HG03060 (cell line): ENCODE measurements at regions not wholly inside any gene's neighbourhood (a gene's known extent, or its start where the extent isn't known, plus 50 kb on each side); places are given as distances from the start of the nearest gene placed in this dataset.
"Not testable (repeated sequence)": the region's sequence is repeated elsewhere in the genome, so short reads cannot be mapped to it uniquely, and the experiment has no call there.

ENCODE experiments used
- ATAC-seq: cut with Tn5 transposase; IDR thresholded peaks from one replicate; pipeline ENCODE4 v1.9.1; 2021; ENCODE audit warnings: low read depth, moderate number of reproducible peaks; ENCODE audit not compliant: unreplicated experiment

DNA sequence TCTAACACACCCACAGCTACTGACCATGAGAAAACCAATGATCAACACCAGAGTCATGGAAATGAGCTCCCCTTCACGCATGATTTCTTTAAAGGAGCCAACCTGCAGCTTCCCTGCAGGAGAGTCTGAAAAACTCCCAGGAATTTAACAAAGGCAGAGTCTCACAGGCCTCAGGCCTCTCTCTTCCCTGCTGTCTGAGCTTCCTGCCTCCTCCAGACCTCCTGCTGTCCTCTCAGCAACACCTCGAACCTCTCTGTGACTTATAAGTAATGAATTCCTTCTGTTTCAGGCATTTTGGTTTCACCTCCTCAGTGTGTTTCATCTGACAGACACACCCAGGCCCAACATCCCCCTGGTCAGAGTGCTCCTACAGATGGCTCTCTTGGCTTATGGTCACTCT lies 1044.4 kb downstream of the UQCRFS1 start:
- ATAC-seq, result no peak

DNA sequence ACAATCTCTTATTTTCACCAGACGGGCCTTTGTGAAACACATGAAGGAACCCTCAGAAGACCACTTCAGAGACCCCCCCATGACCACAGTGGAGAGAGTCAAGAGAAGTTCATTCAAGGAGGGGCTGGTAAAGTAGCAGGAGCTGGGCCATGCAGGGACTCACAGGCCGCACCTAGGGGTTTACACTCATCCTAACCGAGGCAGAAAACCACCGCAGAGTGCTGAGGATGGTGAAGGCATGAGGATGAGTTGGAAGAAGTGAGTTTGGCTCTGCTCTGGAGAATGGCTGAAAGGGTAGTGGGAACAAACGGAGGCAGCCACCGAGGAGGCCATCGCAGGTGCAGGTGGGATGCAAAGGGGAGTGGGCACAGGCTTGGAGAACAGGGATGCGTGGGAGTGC lies 1046.9 kb downstream of the UQCRFS1 start:
- no peak for ATAC-seq

DNA sequence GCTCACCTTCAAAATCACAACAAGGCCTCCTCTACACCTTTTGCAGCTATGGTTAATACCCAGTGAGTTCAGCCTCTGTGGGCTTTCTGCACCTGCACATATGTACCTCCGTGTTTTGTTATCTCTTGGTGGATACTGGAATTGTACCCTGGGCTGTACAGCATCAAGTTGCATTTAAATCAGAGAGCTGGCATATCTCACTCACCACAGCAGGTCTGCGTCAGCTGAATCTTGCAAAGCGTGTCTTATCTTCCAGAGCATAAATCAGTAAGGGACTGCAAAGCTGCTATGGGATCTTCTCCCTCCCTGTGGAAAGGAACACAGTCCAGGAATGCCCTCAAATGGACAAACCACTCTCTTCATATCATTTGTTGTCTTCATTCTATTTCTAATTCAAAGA lies 1048.7 kb downstream of the UQCRFS1 start:
- no peak for ATAC-seq

DNA sequence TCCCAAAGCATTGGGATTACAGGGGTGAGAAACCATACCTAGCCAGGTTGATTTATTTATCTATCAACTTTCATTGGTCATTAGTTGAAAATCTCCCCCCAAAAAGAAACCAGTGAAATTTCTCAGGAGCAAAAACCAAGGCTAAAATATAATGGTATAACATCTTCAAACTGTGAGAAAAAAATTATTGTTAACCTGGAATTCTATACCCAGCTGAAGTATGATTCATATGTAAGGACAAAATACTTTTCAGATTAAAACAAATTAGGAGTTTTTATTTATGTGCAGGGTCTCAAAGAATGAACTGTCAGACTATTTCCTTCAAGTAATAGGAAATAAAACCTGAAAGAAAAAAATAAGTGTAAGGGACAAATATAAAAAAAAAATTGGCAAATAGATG lies 1053.9 kb downstream of the UQCRFS1 start:
- no peak for ATAC-seq

DNA sequence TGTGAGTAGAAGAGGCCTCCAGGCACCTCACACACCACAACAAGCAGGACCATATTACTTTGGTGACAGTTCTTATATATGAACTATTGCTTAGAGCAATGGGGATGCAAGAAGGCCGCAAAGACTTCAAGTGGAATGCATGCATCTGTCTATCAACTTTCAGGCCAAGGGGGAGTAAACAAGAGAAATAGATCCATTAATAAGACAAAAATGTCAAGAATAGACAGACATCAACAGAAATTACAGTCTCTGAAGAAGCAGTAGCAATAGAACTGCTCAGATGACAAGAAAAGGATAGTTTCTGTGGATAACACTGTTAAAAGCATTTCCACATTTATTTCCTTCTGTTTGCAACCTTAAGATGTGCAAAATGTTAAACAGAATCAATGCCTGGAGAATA lies 1057.7 kb downstream of the UQCRFS1 start:
- ATAC-seq, result no peak

DNA sequence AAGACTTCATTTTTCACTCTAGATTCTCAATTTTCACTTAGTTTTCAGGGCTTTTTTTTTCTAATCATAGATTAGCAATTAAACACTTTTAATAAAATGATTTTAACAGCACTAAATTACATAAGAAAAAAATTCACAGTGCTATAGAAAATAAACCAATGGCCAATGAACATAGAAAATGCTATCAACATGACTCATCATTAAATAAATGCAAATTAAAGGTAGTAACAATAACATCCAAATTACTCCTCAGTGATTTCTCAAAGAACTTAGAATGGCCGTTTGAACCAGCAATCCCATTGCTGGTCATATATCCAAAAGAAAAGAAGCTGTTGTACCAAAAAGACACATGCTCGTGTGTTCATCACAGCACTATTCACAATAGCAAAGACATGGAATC lies 1058.9 kb downstream of the UQCRFS1 start:
- no peak for ATAC-seq

DNA sequence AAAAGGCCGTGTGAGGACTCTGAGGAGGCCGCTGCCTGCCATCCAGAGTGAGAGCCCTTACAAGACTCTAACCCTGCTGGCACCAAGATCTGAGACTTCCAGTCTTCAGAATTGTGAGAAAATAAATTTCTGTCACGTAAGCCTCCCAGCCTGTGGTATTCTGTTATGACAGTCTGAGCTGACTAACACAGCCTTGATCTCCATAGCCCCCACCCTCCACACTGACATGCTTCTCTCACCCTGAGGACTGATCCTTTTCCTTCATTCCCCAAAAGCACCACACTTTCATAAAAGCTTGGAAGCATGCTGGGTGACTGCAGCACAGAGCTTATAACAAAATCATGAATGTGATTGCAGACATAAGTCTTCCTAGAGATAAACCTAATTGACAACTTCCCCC lies 1059.8 kb downstream of the UQCRFS1 start:
- ATAC-seq, result no peak

DNA sequence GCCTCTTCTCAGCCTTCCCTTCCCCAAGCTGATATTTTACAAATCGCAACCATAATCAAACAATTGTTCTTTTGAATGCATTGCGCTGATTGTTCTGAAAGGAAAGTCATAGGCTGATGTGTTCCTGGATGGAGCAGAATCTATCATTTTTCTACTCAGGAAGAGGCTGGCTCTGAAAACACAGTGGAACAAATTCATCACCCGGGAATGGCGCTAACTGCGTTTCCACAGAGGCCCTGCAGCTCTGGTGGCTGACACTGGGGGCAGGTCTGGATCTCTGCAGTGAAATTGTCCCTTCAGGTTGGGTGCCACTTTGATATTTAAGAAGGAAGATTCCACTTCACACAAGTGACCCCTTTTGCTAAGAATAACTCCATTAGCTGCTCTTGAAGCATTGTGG lies 1060.8 kb downstream of the UQCRFS1 start:
- no peak for ATAC-seq

DNA sequence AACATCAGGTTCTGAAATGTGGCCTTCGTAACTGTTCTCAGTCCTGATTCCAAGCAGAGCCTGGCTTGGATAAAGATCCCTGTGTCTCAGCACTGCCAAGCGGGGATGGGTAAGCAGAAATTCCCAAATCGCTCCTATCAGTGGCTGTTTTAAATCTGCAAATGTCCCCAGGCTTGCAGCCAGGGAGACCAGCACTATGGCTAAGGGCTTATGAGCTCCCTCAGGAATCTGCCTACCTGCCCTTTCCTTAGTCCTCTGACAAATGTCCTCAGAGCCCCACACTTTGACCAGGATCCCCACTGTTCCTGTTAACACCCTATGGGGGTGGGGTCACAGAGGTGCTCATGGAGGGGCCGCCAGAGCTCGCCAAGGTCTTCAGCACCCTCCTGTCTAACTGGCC lies 1062.8 kb downstream of the UQCRFS1 start:
- ATAC-seq, result no peak

DNA sequence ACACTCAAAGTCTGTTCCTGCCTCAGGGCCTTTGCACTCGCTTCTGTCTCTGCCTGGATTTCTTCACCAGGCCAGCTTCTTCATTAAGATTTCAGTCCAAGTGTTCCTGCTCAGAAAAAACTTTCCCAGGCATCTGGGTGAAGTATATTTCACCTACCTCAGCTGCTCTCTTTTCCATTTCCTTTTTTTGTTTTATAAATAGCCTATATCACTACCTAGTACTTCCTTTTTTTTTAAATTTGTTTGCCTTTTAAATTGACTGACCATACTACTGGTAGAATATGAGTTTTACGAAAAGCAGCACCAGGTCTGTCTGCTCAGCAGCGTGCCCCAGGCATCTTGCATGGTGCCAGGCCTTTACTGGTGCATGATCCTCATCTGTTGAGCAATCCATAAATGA lies 1064.4 kb downstream of the UQCRFS1 start:
- ATAC-seq, result no peak

DNA sequence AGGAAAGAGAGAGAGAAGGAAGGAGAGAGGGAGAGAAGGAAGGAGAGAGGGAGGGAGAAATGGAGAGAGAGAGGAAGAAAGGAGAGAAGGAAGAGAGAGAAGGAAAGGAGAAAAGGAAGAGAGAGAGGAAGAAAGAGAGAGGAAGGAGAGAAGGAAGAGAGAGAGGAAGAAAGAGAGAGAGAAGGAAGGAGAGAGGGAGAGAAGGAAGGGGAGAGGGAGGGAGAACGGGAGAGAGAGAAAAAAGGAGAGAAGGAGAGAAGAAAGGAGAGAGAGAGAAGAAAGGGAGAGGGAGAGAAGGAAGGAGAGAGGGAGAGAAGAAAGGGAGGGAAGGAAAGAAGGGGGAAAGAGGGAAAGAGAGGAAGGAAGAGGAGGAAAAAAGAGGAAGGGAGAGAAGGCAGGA lies 1070.7 kb downstream of the UQCRFS1 start:
- no peak for ATAC-seq

DNA sequence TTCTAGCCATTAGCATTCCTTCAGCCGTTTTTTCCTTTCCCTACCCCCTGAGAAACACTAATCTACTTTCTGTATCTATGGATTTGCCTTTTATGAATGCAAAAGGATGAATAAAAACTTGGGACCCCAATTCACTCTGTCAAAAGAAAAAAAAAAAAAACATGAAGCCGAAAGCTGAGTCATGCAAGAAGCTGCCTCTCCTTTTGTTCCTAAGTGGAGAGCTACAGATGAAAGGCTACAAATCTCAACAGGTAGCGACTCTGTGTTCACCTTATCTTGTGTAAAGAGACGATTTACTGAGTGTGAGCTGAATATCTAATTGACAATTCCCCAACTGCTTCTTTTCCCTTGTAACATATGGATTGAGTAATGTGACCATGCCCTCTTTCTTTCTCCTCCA lies 1072.8 kb downstream of the UQCRFS1 start:
- no peak for ATAC-seq

DNA sequence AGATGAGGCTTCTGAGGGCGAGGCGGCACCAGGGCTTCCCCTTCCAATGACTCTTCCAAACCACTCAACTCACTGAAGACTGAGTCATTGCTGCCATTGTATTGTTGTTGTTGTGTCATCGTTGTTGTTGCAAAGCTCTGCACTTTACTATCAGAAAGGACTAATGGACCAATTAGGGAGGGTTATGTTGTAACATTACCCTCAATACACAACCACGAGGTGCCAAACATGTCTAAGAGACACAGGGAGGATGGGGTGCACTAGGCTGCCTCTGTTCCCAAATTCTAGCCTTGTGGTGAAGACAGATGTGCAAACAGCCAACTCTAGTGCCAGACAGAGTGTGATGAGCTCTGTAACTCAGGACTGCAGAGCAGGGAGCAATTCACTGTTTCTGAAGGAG lies 1075.2 kb downstream of the UQCRFS1 start:
- no peak for ATAC-seq

DNA sequence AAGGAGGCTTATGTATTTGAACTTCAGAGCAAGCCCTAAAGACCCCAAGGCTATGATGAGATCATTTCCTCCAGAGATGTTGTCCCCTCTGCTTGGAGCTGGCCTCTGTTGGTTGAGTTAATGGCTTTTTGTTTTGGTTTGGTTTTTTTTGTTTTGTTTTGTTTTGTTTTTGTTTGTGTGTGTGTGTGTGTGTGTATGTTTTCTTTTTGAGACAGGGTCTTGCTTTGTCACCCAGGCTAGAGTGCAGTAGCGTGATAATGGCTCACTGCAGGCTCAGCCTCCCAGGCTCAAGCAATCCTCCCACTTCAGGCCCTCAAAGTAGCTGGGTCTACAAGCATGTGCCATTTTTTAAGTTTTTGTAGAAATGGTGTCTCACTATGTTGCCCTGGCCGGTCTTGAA lies 1076.2 kb downstream of the UQCRFS1 start:
- ATAC-seq, result no peak

DNA sequence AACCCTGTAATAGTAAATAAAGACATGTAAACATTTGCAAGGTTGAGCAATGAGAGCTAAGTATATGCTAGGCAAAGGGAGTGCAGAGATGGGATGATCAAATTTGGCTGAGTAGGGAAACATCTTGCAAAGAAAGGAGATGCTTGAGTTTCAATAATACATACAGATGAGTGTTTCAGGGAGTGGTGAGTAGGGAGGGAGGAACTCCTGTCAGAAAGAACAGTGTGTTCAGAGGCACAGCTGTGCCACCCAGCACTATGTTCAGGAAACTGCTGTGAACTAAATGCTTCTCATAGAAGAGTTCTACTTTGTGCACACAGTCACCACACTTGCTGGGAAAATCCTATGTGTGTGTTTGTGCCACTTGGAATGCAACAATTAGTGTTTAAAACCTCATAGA lies 1077.1 kb downstream of the UQCRFS1 start:
- ATAC-seq, result no peak

DNA sequence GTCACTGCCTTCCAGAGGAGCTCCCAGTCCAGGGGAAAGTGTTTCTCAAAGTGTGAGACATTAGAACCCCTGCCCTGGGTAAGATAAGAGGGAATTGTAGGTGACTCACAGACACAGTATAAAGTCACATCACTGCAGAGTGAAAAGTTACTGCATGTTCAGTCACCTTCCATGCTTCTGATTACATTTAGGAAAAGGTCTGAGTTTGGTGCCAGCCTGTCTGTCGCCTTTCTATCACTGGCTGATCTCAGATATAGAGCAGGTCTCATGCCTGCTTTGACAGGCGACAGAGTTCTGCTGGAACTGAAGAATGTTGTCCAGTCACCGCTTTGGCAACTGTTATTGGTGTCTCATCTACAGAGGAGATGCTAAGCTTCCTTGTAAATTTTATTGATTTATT lies 1078.6 kb downstream of the UQCRFS1 start:
- no peak for ATAC-seq

DNA sequence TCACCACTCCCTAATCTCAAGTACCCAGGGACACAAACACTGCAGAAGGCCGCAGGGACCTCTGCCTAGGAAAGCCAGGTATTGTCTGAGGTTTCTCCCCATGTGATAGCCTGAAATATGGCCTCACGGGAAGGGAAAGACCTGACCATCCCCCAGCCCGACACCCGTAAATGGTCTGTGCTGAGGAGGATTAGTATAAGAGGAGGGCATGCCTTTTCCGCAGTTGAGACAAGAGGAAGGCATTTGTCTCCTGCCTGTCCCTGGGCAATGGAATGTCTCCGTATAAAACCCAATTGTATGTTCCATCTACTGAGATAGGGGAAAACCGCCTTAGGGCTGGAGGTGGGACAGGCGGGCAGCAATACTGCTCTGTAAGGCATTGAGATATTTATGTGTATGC lies 1082.1 kb downstream of the UQCRFS1 start:
- not testable (repeated sequence) for ATAC-seq

DNA sequence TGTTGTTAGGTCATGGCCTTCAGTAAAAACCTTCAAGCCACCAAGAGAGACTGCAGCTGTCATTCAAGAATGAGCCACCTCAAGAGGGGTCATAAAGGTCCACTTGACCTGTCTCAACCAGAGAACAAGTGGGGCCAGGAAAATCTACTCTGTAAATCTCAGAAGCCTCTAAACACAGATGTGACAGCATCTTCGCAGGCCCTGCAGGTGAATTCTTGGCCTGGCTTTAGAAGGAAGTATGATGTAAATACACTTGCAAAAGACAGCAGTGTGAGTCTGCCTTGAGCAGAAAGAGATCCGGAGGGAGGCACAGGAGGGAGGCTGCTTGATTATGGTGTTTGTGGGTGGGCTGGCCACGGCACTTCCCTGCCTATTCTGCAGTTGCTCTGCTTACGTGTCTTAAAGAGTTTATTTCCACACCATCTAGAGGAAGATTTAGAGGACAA lies 1082.9 kb downstream of the UQCRFS1 start:
- ATAC-seq, result no peak

DNA sequence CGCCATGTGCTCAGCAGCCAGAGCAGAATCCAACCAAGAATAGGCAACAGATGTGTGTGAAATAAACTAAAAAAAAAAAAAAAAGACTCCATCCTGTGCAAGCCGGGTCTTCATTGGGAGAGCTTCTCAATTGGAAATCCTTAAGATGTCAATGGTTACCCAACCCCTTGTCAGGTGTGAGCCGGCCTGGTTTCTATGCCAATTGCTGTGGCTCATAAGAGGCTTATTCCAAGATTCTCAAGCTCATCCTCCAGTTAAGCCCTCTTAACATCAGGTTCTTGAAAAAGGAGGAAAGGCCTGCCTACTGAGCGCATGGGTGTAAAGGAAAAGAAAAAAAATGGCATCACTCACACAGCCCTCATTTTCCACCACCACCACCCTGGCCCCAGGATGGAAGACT lies 1084.6 kb downstream of the UQCRFS1 start:
- no peak for ATAC-seq

DNA sequence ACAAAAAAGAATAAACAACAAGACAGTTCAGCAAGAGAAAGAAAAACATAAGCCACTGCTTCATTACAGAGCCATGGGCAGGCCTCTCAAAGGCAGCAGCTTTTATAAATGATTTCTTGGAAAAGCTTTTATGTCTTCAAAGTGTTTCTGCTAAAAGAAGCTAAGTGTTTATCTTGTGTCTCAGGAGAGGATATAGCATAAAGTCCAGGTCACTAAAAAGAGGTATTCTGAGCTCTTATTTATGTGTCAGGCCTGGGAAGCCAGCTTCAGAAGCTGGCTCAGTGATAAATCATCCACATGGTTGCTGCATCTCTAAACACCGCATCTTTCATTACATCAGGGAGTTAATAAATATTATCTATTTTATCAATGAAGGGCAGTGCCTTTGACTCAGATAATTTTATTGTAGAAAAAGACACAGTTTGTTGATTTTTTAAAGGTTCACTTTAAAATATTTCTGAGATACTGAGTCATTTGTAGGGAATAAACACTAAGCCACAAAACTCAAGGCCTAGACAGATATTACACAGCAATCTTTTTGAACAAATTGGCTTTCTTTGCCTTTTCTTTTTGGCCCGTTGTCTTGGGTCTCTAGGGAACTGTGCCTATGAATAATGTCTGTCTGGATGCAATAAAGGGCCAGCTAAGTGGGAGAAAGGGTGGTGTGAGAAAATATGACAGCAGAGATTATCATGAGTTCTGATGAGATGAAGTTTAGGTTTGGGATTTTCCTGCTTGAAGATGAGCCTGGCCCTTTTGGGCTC lies 1086.6 kb downstream of the UQCRFS1 start:
- no peak for ATAC-seq

DNA sequence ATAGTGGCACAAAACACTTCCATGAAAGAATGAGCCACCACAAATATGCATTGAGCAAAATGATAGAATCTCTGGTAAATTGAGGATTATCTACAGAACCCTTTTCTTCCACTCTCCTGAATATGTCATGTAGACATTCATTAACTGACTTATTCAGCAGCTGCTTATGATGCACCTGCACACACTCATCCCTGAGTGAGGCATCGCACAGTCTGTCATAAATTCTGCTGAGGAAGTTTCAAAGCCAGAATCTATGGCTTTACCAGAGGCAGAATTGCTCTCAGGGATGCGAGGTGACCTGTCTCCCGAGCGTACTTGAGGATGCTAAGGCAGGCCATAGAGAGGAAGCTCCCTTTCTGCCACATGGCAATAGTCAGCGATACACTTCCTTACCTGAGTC lies 1090.2 kb downstream of the UQCRFS1 start:
- no peak for ATAC-seq

DNA sequence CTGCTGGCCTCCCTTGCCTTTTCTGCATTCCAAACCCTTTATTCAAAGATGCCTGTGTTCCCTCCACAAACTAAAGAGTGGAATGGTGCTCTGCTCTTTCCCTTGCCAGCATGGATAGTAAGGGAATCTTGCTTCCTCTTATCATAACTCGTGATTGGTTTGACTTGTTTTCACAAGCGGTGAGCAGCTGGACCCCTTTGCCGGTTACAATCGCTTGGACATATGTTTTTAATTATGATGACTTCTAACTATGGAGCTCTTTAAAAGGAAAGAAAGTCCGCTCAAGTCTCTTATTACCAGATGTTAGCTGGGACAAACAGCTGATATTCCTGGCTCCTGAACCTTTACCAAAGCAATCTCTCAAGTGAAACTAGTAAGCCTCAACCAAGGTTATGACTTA lies 1094.7 kb downstream of the UQCRFS1 start:
- no peak for ATAC-seq

DNA sequence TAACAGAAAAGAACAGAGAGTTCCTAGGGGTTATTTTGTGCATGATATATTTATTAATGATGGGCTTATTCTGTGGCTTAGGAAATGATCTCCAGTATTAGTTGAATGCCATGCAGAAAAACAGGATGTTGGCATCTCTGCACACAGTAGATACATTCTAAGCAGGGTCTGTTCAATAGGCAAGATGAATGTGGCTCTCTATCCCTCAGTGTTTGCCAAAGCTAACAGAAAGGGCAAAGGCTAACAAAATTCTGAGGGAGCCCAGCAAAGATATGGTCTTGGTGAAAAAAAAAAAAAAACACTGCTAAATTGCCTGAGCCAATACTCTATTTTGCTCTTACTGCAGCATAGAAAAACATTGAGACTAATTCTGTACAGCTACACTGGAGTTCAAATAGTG lies 1095.8 kb downstream of the UQCRFS1 start:
- ATAC-seq, result no peak
